ENCODE measurements at regions not wholly inside any gene's neighbourhood (a gene's known extent, or its start where the extent isn't known, plus 50 kb on each side); places are given as distances from the start of the nearest gene placed in this dataset.

DNA sequence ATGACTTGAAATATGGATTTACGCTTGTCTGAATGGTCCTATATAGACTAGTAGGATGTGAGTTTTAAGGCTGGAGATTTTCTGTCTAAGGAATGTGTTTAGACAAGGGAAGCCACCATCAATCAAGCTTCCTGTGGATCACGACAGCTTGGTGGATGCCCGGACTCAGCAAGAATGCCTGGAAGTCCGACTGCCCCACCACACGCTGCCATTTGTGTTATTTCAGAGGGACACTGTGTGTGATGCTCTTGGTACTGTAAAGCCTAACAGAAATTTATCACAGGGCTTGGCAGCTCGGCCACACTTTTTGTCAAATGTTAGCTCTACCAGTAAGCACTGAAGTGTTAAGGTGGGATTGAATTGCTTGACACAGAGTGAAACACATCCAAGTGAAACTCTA, 127.1 kb upstream of the CDH7 start:
- TF ChIP-seq POLR2A (IDR thresholded peaks at IDR 0.05; ENCODE audit: low read length) (no peak), GATA1 (IDR thresholded peaks at IDR 0.05; ENCODE audit: low read depth, low read length) (no peak)
